GM19025 (cell line): ENCODE measurements at regions not wholly inside any gene's neighbourhood (a gene's known extent, or its start where the extent isn't known, plus 50 kb on each side); places are given as distances from the start of the nearest gene placed in this dataset.

Experiments used
- ATAC-seq: cut with Tn5 transposase; IDR thresholded peaks from one replicate; pipeline ENCODE4 v1.9.1; 2021; ENCODE audit warnings: mild to moderate bottlenecking, low read depth, moderate library complexity; ENCODE audit not compliant: unreplicated experiment

DNA sequence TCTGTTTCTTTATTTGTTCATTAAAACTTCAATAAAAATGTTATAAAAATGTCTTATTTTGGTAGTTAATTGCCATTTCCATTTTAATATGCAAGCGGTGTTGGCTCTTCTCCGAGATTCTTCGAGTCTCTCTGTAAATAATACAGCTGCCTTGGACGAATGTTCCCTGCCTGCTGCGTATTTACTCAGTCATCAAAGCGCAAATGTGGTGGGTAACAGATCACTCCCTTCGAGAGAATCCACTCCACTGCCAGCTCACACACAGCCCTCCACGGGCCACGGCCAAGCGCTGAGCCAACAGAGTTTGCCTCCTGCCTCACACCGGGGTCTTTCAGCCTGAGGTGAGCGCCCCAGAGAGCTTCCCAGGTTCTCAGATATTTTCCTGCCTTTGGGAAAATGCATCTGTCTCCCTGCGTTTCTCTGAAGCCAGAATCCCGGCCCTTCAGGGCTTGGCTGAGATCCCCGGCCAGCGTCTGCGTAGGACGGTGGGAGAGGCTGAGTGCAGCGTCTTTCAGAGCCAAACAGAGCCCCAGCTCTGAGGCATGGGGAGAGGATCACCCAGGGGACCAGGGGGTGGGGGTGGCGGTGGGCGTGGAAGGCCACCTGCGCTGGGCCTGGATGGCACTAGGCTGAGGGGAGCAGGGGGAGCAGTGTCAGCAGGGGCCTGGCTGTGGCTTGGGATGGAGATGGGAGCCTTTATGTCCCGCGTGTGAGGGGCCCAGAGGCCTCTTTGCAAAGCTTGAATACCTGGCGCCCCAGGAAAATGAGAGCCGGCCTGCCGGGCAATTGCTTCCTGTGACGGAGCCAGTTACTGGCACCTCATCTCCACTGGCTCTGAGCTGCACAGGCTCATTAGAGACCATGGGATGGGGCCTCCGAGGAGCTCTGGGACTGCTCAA is 248.7 kb downstream of the RBFOX3 start:
- ATAC-seq: no peak

- no peak for ATAC-seq
Observed at GRCh38 chr17:79361221-79361734, 249.6 kb downstream of the RBFOX3 start.

DNA sequence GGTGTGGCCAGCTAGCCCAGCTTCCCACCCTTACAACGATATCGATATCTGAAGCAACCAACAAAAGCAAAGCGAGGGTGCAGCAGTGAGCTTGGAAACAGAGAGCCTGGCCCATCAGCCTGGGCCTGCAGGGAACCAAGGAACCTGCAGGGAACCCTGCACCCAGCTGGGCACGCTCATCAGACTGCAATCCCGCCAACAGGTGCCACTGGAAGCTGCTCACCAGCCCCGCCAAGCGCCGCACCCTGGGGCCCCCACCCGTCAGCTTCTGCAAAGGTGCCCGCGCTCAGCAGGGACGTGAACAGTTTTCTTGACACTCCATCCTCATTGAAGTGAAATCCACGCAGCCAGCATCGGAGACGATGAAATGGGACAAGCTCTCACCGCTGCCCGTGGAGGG is 250.7 kb downstream of the RBFOX3 start:
- ATAC-seq: no peak

- no peak for ATAC-seq
Observed at GRCh38 chr17:79356839-79357447, 253.9 kb downstream of the RBFOX3 start.

DNA sequence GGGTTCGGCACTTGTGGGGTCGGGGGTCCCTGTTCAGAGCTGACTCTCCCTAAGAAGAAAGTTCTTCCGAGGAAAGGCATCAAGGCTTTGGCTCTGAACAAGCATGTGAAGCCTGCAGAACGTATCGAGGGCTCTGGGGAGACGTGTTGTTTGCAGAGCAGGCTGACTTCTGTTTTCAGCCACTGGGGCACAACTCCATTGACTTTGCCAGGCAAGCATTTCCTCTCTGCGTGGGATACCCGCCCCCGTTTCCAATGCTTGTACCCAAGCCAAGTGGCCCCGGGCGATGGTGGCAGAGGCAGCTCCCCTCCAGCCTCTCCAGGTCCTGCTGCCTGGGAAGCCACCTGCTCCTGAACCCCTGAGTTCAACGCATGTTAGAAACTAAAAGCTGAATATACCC is 255.7 kb downstream of the RBFOX3 start:
- ATAC-seq: no peak

- ATAC-seq: no peak
Observed at GRCh38 chr17:79354173-79354820, 256.6 kb downstream of the RBFOX3 start.

GRCh38 chr17:79353548-79353947 is 257.3 kb downstream of the RBFOX3 start:
- no peak for ATAC-seq

DNA sequence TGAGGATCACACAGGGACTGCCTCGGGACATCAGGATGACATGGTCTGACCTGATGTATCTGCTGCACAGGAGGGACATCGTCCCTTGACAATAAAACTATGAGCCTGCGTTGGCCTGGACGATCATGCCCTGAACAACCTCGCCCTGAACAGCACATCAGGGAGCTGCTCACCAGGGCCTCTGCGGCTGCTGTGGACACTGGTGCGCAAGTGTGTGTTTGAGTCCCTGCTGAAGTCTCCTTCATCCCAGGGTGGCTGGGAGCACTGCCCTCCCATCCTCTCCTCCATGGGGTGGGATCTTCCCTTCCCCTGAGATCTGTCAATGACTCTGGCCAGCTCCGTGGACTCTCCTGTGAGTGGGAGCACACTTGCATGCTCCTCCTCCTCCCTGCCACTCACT is 257.8 kb downstream of the RBFOX3 start:
- no peak for ATAC-seq

- ATAC-seq: no peak
Observed at GRCh38 chr17:79350533-79350932, 260.3 kb downstream of the RBFOX3 start.

DNA sequence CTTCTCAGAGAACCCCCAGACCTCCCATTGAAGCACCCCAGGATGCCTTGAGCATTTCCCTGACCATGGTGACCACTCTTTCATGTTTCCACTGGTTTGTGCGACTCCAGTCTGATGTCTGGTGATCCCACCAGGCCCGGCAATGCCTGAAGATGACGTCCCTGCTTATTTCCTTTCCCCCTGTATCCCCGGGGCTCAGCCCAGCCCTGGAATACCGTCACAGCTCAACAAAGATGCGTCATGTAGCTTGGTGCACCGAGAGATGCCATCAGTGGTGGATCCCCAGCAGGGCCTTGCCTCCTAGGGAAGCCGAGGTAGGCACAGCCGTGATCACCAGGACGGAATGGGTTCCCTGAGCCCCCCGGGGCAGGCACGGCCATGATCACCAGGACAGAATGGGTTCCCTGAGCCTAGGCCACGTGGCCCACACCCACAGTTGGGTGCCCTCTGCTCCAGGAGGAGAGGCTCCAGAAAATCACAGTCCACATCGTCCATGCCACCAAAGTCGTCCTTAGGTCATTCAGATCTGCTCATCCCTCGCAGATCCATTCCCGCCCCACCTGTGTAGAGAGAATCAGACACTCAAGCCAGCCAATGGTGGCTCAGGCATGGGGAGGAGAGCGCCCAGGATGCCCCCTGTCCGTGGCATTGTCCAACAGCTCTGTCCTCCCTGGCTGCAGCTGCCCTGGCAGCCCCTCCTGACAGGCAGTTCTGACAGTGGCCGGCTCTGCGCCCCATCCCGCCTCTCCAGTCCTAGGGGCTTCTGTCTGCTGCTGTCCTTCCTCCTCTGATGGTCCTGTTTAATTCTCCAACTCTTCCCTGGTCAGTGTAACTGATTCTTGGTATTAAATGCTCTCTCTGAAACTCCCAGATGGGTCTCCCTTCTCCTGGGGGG is 261.1 kb downstream of the RBFOX3 start:
- ATAC-seq: no peak

- no peak for ATAC-seq
Observed at GRCh38 chr17:79342376-79342775, 267.8 kb downstream of the ENGASE start.

DNA sequence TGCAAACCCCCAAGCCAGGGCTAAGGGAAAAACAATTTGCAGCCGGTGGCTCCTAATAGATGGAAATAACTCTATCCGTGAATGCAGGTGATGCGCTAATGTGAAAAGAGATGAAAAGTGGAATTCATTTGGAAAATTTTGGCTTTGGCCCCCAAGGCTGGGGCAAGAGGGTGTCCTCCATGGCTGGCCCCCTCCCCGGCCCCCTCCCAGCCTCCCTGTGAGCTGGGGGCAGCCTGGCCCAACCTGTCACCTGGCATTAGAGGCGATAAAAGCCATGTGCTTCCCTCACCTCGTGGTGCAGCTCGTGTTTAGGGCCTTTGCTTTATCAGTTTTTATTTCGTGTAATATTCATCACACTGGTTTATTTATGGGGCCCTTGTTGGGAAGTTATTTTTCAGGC is 267.2 kb downstream of the ENGASE start:
- no peak for ATAC-seq

GRCh38 chr17:79341222-79341780 is 266.7 kb downstream of the ENGASE start:
- peak; percentile 12 for ATAC-seq

- peak; percentile 61 for ATAC-seq
Observed at GRCh38 chr17:79340333-79341221, 266.0 kb downstream of the ENGASE start.

DNA sequence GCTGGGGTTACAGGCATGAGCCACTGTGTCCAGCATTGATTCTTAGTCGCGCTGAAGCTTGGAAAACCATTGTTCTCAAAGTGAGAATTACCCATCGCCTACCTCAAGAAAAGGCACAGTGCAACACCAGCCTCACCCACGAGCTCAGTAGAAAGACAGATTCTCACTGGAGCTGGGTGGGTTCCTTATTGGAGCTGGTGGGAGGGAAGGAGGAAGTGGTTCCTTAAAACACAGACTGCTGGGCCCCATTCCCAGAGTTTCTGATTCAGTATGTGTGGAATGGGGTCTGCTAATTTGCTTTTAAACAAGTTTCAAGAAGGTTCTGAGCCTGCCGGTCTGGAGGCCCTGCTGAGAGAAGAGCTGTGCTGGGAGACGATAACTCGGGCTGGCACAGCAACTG is 264.7 kb downstream of the ENGASE start:
- no peak for ATAC-seq

DNA sequence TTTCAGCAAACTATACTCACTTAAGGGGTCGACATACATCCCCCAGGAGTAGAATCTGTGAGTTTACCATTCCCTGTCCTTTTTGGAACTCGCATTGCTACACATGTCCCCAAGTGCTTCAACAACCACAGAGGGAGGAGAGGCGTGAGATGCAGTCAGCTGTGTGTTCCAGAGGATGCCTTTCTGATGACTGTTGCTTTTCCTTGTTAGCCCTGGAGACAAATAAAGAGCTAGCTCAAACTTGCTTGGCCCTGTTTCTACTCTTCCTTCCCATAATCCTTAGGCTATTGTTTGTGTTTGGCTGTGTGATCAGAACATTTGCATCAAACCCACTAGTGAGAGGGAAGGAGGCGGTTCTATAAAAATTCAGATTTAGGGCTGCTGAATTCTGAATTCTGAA is 264.0 kb downstream of the ENGASE start:
- no peak for ATAC-seq

- ATAC-seq: no peak
Observed at GRCh38 chr17:79338152-79338551, 263.5 kb downstream of the ENGASE start.

DNA sequence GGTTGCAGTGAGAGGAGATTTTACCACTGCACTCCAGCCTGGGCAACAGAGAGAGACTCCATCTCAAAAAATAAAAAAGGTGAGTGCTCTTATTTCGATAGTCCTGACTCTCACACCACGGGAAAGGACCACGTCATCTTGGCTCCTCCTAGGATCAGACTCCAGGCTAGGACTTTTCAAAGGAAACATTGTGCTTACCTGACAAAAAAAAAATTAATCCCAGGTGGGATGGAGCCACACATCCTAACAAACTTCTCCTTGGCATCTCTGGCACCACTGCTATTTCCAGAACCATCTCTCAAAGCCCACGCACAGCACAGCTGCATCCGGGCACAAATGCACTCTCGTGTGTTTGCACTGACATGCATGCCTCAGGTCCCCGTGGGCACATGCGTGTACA is 262.4 kb downstream of the ENGASE start:
- ATAC-seq: no peak

DNA sequence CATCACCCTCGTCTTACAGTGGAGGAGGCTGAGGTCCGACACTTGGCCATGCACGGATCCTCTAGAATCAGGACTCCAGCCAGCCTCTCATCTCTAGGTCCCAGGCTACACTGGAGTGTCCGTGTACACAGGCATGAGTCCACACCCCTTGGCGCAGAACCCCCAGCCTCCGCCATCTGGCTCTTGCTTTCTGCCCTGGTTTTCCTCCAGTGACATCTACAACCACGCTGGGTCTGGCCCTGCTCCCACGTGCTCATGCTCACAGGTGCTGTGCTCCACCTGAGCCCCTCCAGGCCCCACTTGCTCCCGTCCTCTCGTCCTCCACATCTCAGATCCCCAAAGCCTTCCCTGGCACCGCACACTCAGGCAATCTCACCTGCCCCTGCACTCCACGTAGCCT is 260.8 kb downstream of the ENGASE start:
- ATAC-seq: no peak
